Ishikawa (cell line): ENCODE measurements at regions not wholly inside any gene's neighbourhood (a gene's known extent, or its start where the extent isn't known, plus 50 kb on each side); places are given as distances from the start of the nearest gene placed in this dataset.

ENCODE experiments used
- CEBPB ChIP-seq: IDR thresholded peaks from 2 replicates; pipeline ENCODE4 v1.6.1; 2012
- CREB1 ChIP-seq: IDR thresholded peaks from 2 replicates; pipeline ENCODE4 v1.6.1; 2012; ENCODE audit warnings: low read depth
- EGR1 ChIP-seq: IDR thresholded peaks from 2 replicates; pipeline ENCODE4 v1.6.1; 2012
- EP300 ChIP-seq: IDR thresholded peaks from 2 replicates; pipeline ENCODE4 v1.6.1; 2012; ENCODE audit warnings: borderline replicate concordance
- MAX ChIP-seq: IDR thresholded peaks from 2 replicates; pipeline ENCODE4 v1.6.1; 2012
- NFIC ChIP-seq: IDR thresholded peaks from 2 replicates; pipeline ENCODE4 v1.6.1; 2012
- RAD21 ChIP-seq: IDR thresholded peaks from 2 replicates; pipeline ENCODE4 v1.6.1; 2012; ENCODE audit warnings: low read depth
- REST ChIP-seq: IDR thresholded peaks from 2 replicates; pipeline ENCODE4 v1.6.1; 2012; ENCODE audit warnings: low read depth, mild to moderate bottlenecking
- TAF1 ChIP-seq: IDR thresholded peaks from 2 replicates; pipeline ENCODE4 v1.6.1; 2012; ENCODE audit warnings: low read depth, mild to moderate bottlenecking
- TEAD4 ChIP-seq: IDR thresholded peaks from 2 replicates; pipeline ENCODE4 v1.6.1; 2012

GRCh38 chr13:89806594-89806993, 1540.9 kb upstream of the MIR17HG start:
- TF ChIP-seq RAD21 (no peak), EGR1 (no peak), CEBPB (no peak), MAX (no peak), NFIC (no peak), CREB1 (no peak), TEAD4 (no peak), REST (no peak), TAF1 (no peak), EP300 (no peak)
